Ovary (tissue), 3 donors: ENCODE measurements at regions not wholly inside any gene's neighbourhood (a gene's known extent, or its start where the extent isn't known, plus 50 kb on each side); places are given as distances from the start of the nearest gene placed in this dataset.

Source experiments
- EP300 ChIP-seq: sonication (generic); formaldehyde crosslinking; IDR thresholded peaks from one replicate; pipeline ENCODE4 v1.6.1; 2017; ENCODE audit warnings: antibody characterized with exemption
- POLR2A ChIP-seq: fragments of 450-650 bp; IDR thresholded peaks from one replicate; pipeline ENCODE4 v1.6.1; 2017; ENCODE audit warnings: antibody characterized with exemption, mild to moderate bottlenecking, moderate library complexity
- TF ChIP-seq, protein P1 (sequence below), 3 donors: fragments of 450-650 bp in 2 of 3; fragments of 200-600 bp in 1 of 3; IDR thresholded peaks; one replicate each; pipeline versions ENCODE4 v1.5.1 to v1.8.0; 2016 to 2022; ENCODE audit warnings: antibody characterized with exemption in 3 of 3, mild to moderate bottlenecking in 1 of 3
- donor health status: DM: no; HTN: no; CAD: no.

DNA sequence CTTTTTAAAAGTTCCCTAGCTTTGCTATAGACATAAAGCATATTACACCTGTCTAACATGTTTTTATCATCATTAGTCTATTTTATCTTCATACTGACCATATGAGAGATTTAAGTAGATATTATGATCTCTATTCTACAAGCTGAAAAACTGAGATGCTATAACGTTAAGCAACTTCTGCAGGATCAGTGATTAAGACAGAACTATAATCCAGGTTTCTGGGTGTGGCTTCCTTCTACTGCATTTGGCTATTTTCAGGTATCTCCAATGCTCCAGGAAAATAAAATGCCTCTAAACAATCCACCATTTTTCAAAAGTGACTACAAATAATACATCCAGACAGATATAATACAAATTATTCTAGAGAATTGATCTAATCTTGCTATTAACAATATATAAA is 53.4 kb downstream of the RGS2 start:
- TF ChIP-seq, protein P1, sequence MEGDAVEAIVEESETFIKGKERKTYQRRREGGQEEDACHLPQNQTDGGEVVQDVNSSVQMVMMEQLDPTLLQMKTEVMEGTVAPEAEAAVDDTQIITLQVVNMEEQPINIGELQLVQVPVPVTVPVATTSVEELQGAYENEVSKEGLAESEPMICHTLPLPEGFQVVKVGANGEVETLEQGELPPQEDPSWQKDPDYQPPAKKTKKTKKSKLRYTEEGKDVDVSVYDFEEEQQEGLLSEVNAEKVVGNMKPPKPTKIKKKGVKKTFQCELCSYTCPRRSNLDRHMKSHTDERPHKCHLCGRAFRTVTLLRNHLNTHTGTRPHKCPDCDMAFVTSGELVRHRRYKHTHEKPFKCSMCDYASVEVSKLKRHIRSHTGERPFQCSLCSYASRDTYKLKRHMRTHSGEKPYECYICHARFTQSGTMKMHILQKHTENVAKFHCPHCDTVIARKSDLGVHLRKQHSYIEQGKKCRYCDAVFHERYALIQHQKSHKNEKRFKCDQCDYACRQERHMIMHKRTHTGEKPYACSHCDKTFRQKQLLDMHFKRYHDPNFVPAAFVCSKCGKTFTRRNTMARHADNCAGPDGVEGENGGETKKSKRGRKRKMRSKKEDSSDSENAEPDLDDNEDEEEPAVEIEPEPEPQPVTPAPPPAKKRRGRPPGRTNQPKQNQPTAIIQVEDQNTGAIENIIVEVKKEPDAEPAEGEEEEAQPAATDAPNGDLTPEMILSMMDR (IDR thresholded peaks at IDR 0.05): no peak
- TF ChIP-seq EP300 (no peak), POLR2A (no peak)
